Cardiac septum (tissue), 1 donor: ENCODE measurements at regions not wholly inside any gene's neighbourhood (a gene's known extent, or its start where the extent isn't known, plus 50 kb on each side); places are given as distances from the start of the nearest gene placed in this dataset.
"Not testable (repeated sequence)": the region's sequence is repeated elsewhere in the genome, so short reads cannot be mapped to it uniquely, and the experiment has no call there.

Source experiments
- DNase-seq: peaks from one replicate; pipeline ENCODE4 v3.0.0-alpha.2; 2020; ENCODE audit warnings: low spot score
- intact Hi-C: fragments of 100-400 bp; cut with DNase I; formaldehyde crosslinking; loops from one replicate; pipeline ENCODE4 v1.14.0; 2022
- donor health status: DM: no; HTN: no; CAD: no.

GRCh38 chrX:25156323-25156722, 140.6 kb upstream of the ARX start:
- intact Hi-C loops = no loop called here

DNA sequence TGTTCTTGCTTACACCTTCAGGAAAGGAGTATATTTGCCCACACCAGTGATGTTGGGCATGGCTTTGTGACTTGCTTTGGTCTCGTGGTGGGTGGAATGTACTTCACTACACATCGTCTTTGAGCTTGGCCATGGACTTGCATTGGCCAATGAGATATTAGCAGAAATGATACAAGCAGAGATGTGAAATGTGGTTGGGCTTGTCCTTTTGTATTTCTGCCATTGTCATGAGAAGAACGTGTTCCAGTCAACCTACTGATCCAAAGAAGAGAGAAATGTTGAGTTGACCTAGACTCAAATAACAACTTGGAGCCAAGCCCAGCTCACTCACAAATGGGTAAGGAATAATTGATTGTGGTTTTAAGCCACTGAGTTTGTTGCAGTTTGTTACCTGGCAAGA, 138.4 kb upstream of the ARX start:
- intact Hi-C loops = no loop called here
- no peak for DNase-seq

More at GRCh38 chrX:25156323-25156722, 140.6 kb upstream of the ARX start:
- DNase-seq = no peak

- no peak for DNase-seq
- intact Hi-C loops = no loop called here
Observed at GRCh38 chrX:25151749-25152148, 136.0 kb upstream of the ARX start.

DNA sequence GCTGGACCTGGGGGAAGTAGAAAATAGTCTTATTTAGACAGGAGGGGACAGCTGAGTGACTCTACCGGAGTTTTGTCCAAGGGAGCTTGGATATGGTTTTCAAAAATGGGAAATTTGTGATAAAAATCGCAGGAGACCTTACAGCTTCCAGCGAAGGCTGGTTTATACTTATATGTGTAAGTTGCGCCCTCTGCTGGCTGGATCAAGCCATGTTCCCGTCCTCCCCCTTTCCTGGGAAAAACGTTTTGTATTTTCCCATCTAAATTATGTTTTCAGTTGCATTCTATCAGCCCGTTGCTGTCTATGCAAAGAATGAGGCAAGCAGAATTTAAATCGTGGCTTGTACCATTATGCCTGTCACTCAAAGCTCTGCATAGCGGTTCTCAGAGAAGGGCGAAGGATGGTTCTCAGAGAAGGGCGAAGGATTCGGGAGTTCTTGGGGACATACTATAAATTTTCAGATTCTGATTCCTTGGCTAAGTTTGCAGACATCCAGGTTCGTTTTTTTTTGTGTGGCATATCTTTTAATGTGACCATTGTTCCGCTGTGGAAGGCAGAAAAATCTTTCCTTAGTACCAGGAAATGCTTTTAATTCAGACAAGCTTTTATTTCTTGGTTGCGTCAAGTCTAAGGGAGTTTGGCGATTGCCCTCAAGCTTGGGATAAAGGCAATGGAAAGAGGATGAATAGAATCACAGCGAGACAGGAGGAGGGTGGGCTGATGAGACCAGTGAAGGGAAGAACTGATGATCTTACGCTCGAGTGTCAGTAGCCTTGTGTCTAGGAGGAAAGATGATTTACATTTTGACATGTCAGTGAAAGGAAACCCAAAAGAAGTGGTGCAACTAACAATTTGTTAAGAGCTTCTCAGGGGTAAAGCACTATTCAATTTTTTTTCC, 128.5 kb upstream of the ARX start:
- intact Hi-C loops = loop anchor here (5.0 to 10.0 kb wide), 2 partner anchors 299 to 392 kb away; no protein-coding TSS in a partner anchor

DNA sequence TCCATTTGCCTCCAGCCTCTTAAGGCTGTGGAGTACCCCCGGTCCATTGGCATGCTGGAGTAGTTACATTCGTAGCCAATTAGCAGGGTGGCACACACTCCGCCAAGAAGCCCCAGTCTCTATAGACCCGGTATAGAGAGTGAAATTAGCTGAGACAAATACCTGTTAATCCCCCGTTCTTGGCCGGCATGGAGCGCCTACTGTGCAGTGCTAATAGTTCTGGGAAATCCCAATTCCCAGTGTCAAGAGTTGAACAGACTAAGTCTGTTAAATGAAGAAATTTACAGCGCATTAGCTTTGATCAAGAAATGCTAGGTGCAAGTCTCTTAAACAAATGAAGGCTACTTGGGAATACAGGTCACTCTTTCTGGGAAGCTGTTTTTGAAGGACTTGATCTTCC, 127.8 kb upstream of the ARX start:
- intact Hi-C loops = loop anchor here (5.0 to 10.0 kb wide), 2 partner anchors 299 to 391 kb away; no protein-coding TSS in a partner anchor
- no peak for DNase-seq

More for the DNA sequence above, 128.5 kb upstream of the ARX start:
- no peak for DNase-seq

GRCh38 chrX:25141684-25142083, 125.9 kb upstream of the ARX start:
- DNase-seq = no peak
- intact Hi-C loops = loop anchor here (5.0 to 10.0 kb wide), 2 partner anchors 297 to 389 kb away; no protein-coding TSS in a partner anchor

DNA sequence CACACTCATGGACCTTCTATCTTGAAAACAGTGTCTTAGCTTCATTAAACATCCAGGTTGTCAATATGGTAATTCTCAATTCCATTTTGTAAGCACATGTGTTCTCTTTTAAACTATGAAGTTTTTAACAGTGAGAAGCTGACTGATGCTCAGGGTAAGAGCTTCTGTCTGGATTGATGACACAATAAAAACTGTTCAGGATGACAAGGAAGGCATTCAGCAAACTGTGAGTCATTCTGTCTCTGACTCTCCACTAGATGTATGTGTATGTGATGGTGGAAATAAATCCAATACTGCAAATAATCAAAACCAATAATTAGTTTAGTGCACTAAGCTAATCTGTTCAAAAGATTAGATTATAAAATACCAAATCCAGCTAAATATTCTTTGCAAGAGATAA, 115.3 kb upstream of the ARX start:
- intact Hi-C loops = no loop called here

DNA sequence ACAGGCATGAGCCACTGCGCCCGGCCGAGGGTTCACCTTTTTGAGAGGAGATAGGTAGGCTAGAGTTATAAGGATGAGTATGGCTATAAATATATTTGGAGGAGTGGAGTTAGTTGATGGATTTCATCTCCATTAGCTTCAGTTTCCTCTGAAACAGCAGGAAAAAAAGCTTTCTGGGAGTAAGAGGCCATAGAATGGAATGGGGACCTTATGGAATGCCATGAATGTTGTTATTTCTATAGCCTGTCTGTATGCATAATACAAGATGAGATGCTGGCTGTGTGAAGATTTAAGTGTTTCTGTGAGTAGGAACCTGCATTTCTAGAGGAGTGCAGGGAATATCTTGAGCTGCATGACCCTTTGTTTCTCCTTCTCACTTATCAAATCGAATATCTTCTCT, 114.9 kb upstream of the ARX start:
- no peak for DNase-seq
- intact Hi-C loops = no loop called here

More for the DNA sequence above, 115.3 kb upstream of the ARX start:
- DNase-seq = no peak

GRCh38 chrX:25125483-25125882, 109.7 kb upstream of the ARX start:
- intact Hi-C loops = no loop called here
- no peak for DNase-seq

- DNase-seq = no peak
- intact Hi-C loops = no loop called here
Observed at GRCh38 chrX:25124391-25124790, 108.6 kb upstream of the ARX start.

- DNase-seq = no peak
- intact Hi-C loops = no loop called here
Observed at GRCh38 chrX:25112156-25112555, 96.4 kb upstream of the ARX start.

- DNase-seq = no peak
- intact Hi-C loops = no loop called here
Observed at GRCh38 chrX:25108481-25108880, 92.7 kb upstream of the ARX start.

DNA sequence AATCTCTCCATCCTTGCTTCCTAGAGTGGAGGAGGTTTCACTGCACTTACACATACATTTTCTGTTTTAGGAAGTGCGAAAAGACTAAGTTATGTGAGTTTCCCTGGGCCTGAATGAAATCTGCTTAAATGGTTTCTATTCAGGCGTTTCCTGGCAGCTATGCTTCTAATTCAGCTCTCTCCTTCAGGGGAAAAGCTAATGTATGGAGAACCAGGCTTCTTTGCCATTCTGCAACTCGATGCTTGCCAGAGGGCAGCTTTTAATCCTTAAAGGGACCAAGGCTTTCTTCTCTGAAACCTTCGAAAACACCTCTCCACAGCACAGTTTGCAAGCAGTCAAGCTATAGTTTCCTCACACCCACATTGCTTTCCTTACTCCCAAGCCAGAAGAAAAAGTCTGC, 89.5 kb upstream of the ARX start:
- no peak for DNase-seq
- intact Hi-C loops = no loop called here

- DNase-seq = no peak
- intact Hi-C loops = no loop called here
Observed at GRCh38 chrX:25096522-25097045, 80.8 kb upstream of the ARX start.

DNA sequence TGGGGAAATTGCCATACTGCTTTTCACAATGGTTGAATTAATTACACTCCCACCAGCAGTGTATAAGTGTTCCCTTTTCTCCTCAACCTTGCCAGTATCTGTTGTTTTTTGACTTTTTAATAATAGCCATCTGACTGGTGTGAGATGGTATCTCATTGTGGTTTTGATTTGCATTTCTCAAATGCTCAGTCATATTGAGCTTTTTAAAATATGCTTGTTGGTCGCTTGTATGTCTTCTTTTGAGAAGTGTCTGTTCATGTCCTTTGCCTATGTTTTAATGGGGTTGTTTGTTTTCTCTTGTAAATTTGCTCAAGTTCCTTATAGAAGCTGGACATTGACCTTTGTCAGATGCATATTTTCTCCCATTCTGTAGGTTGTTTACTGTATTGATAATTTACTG, 75.4 kb upstream of the ARX start:
- intact Hi-C loops, DNase-seq: not testable (repeated sequence)

- no peak for DNase-seq
- intact Hi-C loops = no loop called here
Observed at GRCh38 chrX:25084446-25084845, 68.7 kb upstream of the ARX start.

DNA sequence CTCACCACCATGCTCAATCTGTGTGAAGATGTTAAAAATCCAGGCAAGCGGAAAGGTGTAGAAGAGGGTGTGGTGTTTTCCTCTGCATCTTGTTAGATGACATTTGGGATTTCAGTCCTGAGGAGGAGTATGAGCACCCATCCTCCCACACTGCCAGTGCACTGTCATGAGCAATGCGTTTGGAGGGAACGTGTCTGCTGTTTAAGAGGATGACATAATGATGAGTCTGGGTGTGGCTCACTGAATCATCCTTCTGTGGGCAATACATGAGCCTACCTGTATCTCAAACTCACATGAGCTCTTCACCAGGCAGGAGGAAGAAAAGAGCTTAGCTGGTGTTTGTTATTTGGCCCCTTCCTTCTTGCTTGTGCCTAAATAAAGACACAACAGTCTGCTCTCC, 67.9 kb upstream of the ARX start:
- DNase-seq = no peak
- intact Hi-C loops = no loop called here

DNA sequence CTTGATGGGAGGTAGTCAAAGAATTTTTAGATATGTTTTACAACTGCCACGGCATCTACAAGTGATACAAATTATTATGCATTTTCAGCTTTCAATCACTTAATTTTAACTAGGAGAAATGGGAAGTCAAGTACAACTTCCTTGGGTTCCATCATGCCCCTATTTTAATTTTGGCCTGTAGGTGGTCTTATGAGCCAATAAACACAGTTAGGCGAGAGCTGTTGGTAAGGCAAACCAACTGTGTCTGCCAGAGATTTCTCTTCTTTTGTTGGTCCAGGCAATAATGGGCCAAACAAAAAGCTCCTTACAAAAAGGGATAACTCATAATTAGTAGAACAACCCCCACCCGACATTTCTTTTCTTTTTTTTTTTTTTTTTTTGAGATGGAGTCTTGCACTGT, 63.3 kb upstream of the ARX start:
- no peak for DNase-seq
- intact Hi-C loops = no loop called here

- no peak for DNase-seq
- intact Hi-C loops = no loop called here
Observed at GRCh38 chrX:25076941-25077500, 61.3 kb upstream of the ARX start.

DNA sequence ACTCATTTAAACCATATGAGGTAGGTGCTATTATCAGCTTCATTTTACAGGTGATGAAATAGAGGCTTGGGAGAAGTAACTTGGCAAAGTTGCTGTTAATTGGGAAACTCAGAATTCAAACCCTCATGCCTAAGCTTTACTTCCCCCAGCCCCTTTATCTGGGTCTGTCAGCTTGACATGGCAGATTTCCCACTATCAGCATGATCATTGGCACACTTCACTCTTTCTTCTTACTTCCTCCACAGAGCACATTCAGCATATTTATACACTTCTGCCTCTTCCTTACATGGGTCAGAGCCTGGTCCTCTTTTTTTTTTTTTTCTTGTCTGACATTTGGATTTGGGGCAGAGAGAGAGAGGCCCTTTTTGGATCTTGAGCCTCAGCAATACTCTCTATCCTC, 56.5 kb upstream of the ARX start:
- intact Hi-C loops = no loop called here
- DNase-seq = no peak

DNA sequence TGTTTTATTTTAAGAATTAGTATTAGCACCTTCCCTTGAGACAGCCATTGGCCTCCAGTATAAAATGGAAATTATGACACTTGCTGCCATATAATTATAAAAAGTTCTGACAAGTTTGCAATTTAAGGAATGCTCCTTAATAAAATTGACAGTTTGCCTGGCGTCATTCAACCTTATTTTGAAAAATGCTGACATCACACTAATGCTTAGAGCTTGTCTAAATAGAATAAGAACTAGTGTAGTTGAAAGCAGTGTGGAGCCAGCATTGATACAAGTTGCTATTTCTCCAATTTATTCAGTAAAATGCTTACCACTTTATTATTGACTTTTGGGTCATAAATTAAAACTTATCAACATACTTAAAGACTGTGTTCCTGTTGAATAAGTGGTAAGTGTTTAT, 54.3 kb upstream of the ARX start:
- intact Hi-C loops = no loop called here
- DNase-seq = no peak
